OCI-LY7 (cell line): ENCODE measurements at regions not wholly inside any gene's neighbourhood (a gene's known extent, or its start where the extent isn't known, plus 50 kb on each side); places are given as distances from the start of the nearest gene placed in this dataset.
"Not testable (repeated sequence)": the region's sequence is repeated elsewhere in the genome, so short reads cannot be mapped to it uniquely, and the experiment has no call there.

Experiments used
- BruUV-seq: library from RNA; stranded (reverse); fragments of 400-500 nt; replicated peaks from 2 replicates; lab custom pipeline; 2021; lab: Mats Ljungman, UMichigan
- CTCF ChIA-PET: fragments of 300-600 bp; sonication (Branson Sonifier 250); formaldehyde crosslinking; loops from one replicate; lab custom pipeline; 2022; ENCODE audit warnings: antibody characterized with exemption; ENCODE audit not compliant: unreplicated experiment; lab: Charles Lee
- POLR2A ChIA-PET: fragments of 300-600 bp; sonication (Branson Sonifier 250); formaldehyde crosslinking; loops from one replicate; lab custom pipeline; 2022; ENCODE audit warnings: antibody characterized with exemption; lab: Charles Lee
- DNase-seq: peaks from one replicate; pipeline ENCODE4 v3.0.0-alpha.2; 2015; ENCODE audit warnings: low spot score
- H2AFZ ChIP-seq: fragments of 200-600 bp; sonication (generic), shearing (Covaris generic); 2 replicates; pipeline ENCODE4 v1.6.1; 2014; ENCODE audit warnings: mild to moderate bottlenecking, antibody characterized with exemption, low read length, moderate library complexity
- H3K27ac ChIP-seq: fragments of 200-600 bp; sonication (generic); 2 replicates; pipeline ENCODE4 v1.5.1; 2014; ENCODE audit warnings: mixed run types, low read depth, mild to moderate bottlenecking, moderate library complexity, low read length, inconsistent platforms; ENCODE audit not compliant: poor library complexity, severe bottlenecking
- H3K36me3 ChIP-seq: fragments of 200-600 bp; sonication (generic); 2 replicates; pipeline ENCODE4 v1.6.1; 2014; ENCODE audit warnings: mild to moderate bottlenecking, antibody characterized with exemption, low read length, moderate library complexity, mixed read lengths; ENCODE audit not compliant: insufficient read depth
- H3K4me1 ChIP-seq: fragments of 200-600 bp; sonication (generic); 2 replicates; pipeline ENCODE4 v1.5.1; 2014; ENCODE audit warnings: mild to moderate bottlenecking, low read length; ENCODE audit not compliant: insufficient read depth, poor library complexity, severe bottlenecking
- H3K4me2 ChIP-seq: fragments of 200-600 bp; sonication (generic); 2 replicates; pipeline ENCODE4 v1.6.1; 2014; ENCODE audit warnings: mild to moderate bottlenecking, low read length
- H3K4me3 ChIP-seq: fragments of 200-600 bp; sonication (generic); 2 replicates; pipeline ENCODE4 v1.5.1; 2014; ENCODE audit warnings: mild to moderate bottlenecking, low read depth, low read length; ENCODE audit not compliant: poor library complexity, severe bottlenecking
- H3K79me2 ChIP-seq: fragments of 200-600 bp; sonication (generic); 2 replicates; pipeline ENCODE4 v1.6.1; 2016; ENCODE audit warnings: low read depth, mild to moderate bottlenecking, low read length, moderate library complexity, mixed read lengths; ENCODE audit not compliant: insufficient read depth
- H3K9me2 ChIP-seq: fragments of 200-600 bp; sonication (generic); 2 replicates; pipeline ENCODE4 v1.6.1; 2016; ENCODE audit warnings: mild to moderate bottlenecking, low read length, mixed read lengths; ENCODE audit not compliant: insufficient read depth
- H3K9me3 ChIP-seq: fragments of 200-600 bp; sonication (generic); 2 replicates; pipeline ENCODE4 v1.6.1; 2014; ENCODE audit warnings: mild to moderate bottlenecking, mixed run types, low read length, mixed read lengths
- H4K20me1 ChIP-seq: fragments of 200-600 bp; sonication (generic); 2 replicates; pipeline ENCODE4 v1.6.1; 2014; ENCODE audit warnings: mild to moderate bottlenecking, antibody characterized with exemption, low read length, moderate library complexity, mixed read lengths; ENCODE audit not compliant: insufficient read depth
- EZH2phosphoT487 ChIP-seq: fragments of 200-600 bp; sonication (generic); IDR thresholded peaks from 2 replicates; pipeline ENCODE4 v1.6.1; 2018; ENCODE audit warnings: low read depth, borderline replicate concordance, mild to moderate bottlenecking, mixed run types, antibody characterized with exemption, low read length, moderate library complexity, mixed read lengths
- intact Hi-C: fragments of 100-400 bp; cut with micrococcal nuclease; formaldehyde crosslinking; loops from one replicate; pipeline ENCODE4 v1.10.0; 2022; ENCODE audit not compliant: unreplicated experiment
- TF ChIP-seq, protein P1 (sequence below): fragments of 200-600 bp; sonication (generic); conservative IDR thresholded peaks from 2 replicates; pipeline ENCODE4 v1.5.1; 2014; ENCODE audit warnings: mild to moderate bottlenecking, antibody characterized with exemption, low read length, moderate library complexity, mixed read lengths

DNA sequence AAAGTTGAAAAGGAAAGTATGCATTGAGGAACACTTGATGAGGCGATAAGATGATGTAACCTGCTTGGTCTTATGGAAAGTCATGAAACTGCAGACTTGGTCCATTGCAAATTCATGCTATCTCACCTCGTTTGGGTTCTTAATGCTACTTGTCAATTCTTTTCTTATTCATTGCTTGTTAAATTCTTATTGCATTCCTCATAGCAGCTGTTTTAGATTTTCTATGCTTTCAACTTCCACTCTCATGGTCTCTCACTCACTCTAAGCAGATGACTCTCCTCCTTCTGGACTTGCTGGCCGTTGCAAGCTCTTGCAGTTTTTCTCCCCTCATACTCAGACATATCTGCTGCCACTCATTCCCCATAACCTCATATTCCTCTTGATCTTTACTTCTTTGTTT lies 67.8 kb upstream of the CSNK1A1L start:
- no TSS peak for BruUV-seq
- no peak for TF ChIP-seq EZH2phosphoT487
- TF ChIP-seq, protein P1, sequence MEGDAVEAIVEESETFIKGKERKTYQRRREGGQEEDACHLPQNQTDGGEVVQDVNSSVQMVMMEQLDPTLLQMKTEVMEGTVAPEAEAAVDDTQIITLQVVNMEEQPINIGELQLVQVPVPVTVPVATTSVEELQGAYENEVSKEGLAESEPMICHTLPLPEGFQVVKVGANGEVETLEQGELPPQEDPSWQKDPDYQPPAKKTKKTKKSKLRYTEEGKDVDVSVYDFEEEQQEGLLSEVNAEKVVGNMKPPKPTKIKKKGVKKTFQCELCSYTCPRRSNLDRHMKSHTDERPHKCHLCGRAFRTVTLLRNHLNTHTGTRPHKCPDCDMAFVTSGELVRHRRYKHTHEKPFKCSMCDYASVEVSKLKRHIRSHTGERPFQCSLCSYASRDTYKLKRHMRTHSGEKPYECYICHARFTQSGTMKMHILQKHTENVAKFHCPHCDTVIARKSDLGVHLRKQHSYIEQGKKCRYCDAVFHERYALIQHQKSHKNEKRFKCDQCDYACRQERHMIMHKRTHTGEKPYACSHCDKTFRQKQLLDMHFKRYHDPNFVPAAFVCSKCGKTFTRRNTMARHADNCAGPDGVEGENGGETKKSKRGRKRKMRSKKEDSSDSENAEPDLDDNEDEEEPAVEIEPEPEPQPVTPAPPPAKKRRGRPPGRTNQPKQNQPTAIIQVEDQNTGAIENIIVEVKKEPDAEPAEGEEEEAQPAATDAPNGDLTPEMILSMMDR: no peak

DNA sequence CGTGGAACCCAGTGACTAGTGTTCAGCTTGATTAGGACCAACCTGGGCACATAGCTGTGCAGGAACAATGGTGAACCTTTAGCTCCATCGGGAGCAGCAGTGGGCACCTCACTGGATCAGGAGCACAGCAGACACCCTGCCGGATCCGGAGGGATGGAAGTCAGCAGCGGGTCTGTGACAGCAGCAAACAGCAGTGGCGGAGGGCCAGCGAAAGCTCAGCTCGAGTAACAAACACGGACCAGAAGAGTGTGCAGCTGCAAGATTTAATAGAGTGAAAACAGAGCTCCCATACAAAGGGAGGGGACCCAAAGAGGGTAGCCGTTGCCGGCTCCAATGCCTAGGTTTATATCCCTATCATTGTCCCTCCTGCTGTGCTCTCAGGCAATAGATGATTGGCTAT lies 66.8 kb upstream of the CSNK1A1L start:
- H3K27ac ChIP-seq, H3K4me1 ChIP-seq, intact Hi-C loops, H3K79me2 ChIP-seq, H3K9me2 ChIP-seq, DNase-seq, H3K36me3 ChIP-seq, BruUV-seq, H3K9me3 ChIP-seq, H4K20me1 ChIP-seq, H2AFZ ChIP-seq, H3K4me3 ChIP-seq, H3K4me2 ChIP-seq: not testable (repeated sequence)
- ChIA-PET CTCF (interaction anchor here (1.0 kb wide), 1 partner anchor 37 kb away, joined by 4 read pairs; no protein-coding TSS in a partner anchor), POLR2A (interaction anchor here (1.7 kb wide), 1 partner anchor 10 kb away, joined by 6 read pairs; no protein-coding TSS in a partner anchor)

More for the DNA sequence above, 67.8 kb upstream of the CSNK1A1L start:
- Histone ChIP-seq H3K4me1 (no peaks in the 10 kb centered on the region), H3K9me3 (no peaks in the 10 kb centered on the region), H3K9me2 (no peaks in the 10 kb centered on the region), H3K36me3 (no peaks in the 10 kb centered on the region), H3K4me2 (no peak overlapping the region), H3K27ac (no peak overlapping the region), H3K79me2 (no peaks in the 10 kb centered on the region), H3K4me3 (no peak overlapping the region), H2AFZ (no peak overlapping the region), H4K20me1 (no peaks in the 10 kb centered on the region)
- intact Hi-C loops: no loop called here
- DNase-seq: no peak
- ChIA-PET POLR2A (interaction anchor here (0.7 to 1.7 kb wide), 3 partner anchors 9 to 960 kb away, joined by 3 to 6 read pairs (median 3); no protein-coding TSS in a partner anchor), CTCF (no interaction called here)

DNA sequence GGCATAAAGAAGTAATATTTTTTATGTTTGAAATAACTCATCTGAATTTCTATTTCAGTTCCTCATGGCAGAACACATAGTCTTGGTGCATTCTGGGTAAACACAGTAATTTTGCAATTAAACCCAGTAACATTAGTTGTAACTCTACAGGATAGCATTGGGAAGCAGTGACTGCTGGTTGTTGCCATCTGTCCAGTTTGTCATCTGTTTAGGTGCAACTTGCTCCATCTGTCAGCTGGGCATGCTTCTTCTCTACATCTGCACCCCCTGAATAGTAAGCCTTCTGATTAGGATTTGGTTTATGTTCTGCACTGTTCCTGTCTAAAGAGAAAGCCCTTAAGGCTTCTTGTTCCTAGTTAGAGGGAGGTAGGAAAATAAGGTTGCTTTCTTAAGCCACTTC lies 63.5 kb upstream of the CSNK1A1L start:
- Histone ChIP-seq H3K4me2 (no peak overlapping the region), H3K27ac (no peak overlapping the region), H3K4me3 (no peak overlapping the region), H3K9me2 (no peaks in the 10 kb centered on the region), H3K9me3 (no peaks in the 10 kb centered on the region), H4K20me1 (no peaks in the 10 kb centered on the region), H3K79me2 (no peaks in the 10 kb centered on the region), H3K4me1 (no peaks in the 10 kb centered on the region), H3K36me3 (no peaks in the 10 kb centered on the region), H2AFZ (no peak overlapping the region)
- CTCF ChIA-PET: no interaction called here
- POLR2A ChIA-PET: no interaction called here
- no peak for DNase-seq
- no TSS peak for BruUV-seq
- intact Hi-C loops: no loop called here
- no peak for TF ChIP-seq EZH2phosphoT487
- TF ChIP-seq, protein P1: no peak
